Hepatocyte (in vitro differentiated cells): ENCODE measurements at regions not wholly inside any gene's neighbourhood (a gene's known extent, or its start where the extent isn't known, plus 50 kb on each side); places are given as distances from the start of the nearest gene placed in this dataset.

ENCODE experiments used
- EZH2 ChIP-seq: fragments of 200-600 bp; sonication (generic); IDR thresholded peaks from 2 replicates; pipeline ENCODE4 v1.6.1; 2016; ENCODE audit warnings: antibody characterized with exemption, mild to moderate bottlenecking, borderline replicate concordance
- TF ChIP-seq, protein P1 (sequence below): fragments of 200-600 bp; sonication (generic); IDR thresholded peaks from 2 replicates; pipeline ENCODE4 v1.5.1; 2016; ENCODE audit warnings: antibody characterized with exemption, mild to moderate bottlenecking; ENCODE audit not compliant: poor library complexity

- TF ChIP-seq, protein P1, sequence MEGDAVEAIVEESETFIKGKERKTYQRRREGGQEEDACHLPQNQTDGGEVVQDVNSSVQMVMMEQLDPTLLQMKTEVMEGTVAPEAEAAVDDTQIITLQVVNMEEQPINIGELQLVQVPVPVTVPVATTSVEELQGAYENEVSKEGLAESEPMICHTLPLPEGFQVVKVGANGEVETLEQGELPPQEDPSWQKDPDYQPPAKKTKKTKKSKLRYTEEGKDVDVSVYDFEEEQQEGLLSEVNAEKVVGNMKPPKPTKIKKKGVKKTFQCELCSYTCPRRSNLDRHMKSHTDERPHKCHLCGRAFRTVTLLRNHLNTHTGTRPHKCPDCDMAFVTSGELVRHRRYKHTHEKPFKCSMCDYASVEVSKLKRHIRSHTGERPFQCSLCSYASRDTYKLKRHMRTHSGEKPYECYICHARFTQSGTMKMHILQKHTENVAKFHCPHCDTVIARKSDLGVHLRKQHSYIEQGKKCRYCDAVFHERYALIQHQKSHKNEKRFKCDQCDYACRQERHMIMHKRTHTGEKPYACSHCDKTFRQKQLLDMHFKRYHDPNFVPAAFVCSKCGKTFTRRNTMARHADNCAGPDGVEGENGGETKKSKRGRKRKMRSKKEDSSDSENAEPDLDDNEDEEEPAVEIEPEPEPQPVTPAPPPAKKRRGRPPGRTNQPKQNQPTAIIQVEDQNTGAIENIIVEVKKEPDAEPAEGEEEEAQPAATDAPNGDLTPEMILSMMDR = no peak
- TF ChIP-seq EZH2 = no peak
Observed at GRCh38 chr10:53102424-53102823, 329.8 kb upstream of the MBL2 start.
